Body of pancreas (tissue), 4 donors: ENCODE measurements at regions not wholly inside any gene's neighbourhood (a gene's known extent, or its start where the extent isn't known, plus 50 kb on each side); places are given as distances from the start of the nearest gene placed in this dataset.

Experiments used
- ATAC-seq: fragments of 150-250 bp; one replicate; pipeline ENCODE4 v1.9.1; 2016
- DNase-seq, 4 donors: peaks; one replicate each; pipeline ENCODE4 v3.0.0-alpha.2; 2019
- H3K27ac ChIP-seq, 4 donors: fragments of 200-600 bp; sonication (generic); 1 replicate in 3 of 4; 2 replicates in 1 of 4; pipeline versions ENCODE4 v1.5.1 to v1.6.1; 2016 to 2019; ENCODE audit warnings: mild to moderate bottlenecking in 1 of 4, mixed read lengths in 1 of 4, moderate library complexity in 1 of 4
- H3K27me3 ChIP-seq, 2 donors: fragments of 200-600 bp; sonication (generic); one replicate each; pipeline ENCODE4 v1.6.0; 2016; ENCODE audit warnings: mild to moderate bottlenecking in 1 of 2
- H3K36me3 ChIP-seq, 2 donors: fragments of 200-600 bp; sonication (generic); replicated peaks in 1 of 2; 2 replicates each; pipeline ENCODE4 v1.5.1; 2016; ENCODE audit warnings: low read depth in 2 of 2; ENCODE audit not compliant: insufficient read depth in 1 of 2
- H3K4me1 ChIP-seq: fragments of 200-600 bp; sonication (generic); one replicate; pipeline ENCODE4 v1.6.0; 2016
- H3K4me3 ChIP-seq, 2 donors: fragments of 200-600 bp; sonication (generic); 1 replicate in 1 of 2; 2 replicates in 1 of 2; pipeline ENCODE4 v1.5.1; 2016 to 2019
- H3K9me3 ChIP-seq, 3 donors: fragments of 200-600 bp; sonication (generic); 1 replicate in 2 of 3; 2 replicates in 1 of 3; pipeline ENCODE4 v1.5.1; 2016
- POLR2A ChIP-seq, 3 donors: fragments of 450-650 bp; IDR thresholded peaks; one replicate each; pipeline ENCODE4 v1.6.1; 2016; ENCODE audit warnings: antibody characterized with exemption in 3 of 3, mild to moderate bottlenecking in 2 of 3
- WGBS, 2 donors: methylation state at CpG; one replicate each; pipeline ENCODE4 v1.1.5; 2017; 5-methylcytosine and 5-hydroxymethylcytosine counted together
- intact Hi-C: fragments of 100-400 bp; cut with DNase I; formaldehyde crosslinking; loops from one replicate; pipeline ENCODE4 v1.15.1; 2023
- TF ChIP-seq, protein P1 (sequence below), 7 experiments: fragments of 450-650 bp in 4 of 7; fragments of 200-600 bp in 3 of 7; sonication (generic) in 3 of 7; IDR thresholded peaks; one replicate each; pipeline ENCODE4 v1.5.1; 2016 to 2019; ENCODE audit warnings: antibody characterized with exemption in 7 of 7

DNA sequence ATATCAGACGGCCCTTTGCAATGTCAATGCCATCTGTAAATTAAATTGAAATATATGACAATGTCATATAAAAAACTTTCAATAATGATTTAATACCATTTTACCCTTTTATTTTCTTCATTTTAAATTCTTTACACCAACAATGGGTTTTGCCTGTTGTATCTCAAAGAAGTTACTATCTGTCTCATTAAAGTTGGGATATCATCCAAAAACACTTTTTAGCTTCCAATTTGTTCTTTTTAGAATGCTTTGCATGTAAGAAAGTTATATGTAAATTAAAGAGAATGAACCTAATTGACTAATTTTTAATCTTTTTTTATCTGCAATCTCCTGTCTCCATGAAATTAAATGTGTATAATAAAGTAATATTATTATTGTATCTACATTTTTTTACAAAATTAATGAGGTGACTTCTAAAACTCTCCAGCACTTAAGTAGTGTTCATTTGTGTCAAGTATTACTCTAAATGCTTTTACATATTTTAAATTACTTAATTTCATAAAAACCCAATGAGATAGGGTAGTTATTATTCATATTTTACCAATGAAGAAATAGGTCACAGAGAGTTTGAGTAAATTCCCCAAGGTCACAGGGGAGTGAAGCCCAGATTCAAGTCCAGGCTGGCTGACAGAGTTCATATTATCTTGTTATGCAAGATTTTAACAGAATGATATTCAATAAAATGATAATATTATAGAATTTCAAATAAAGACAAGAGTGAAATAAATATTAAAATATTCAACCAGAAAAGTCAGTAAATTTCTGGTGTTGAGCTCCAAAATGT is 673.0 kb upstream of the FLRT2 start:
- no peak for DNase-seq
- intact Hi-C loops = no loop called here
- no peak for ATAC-seq

DNA sequence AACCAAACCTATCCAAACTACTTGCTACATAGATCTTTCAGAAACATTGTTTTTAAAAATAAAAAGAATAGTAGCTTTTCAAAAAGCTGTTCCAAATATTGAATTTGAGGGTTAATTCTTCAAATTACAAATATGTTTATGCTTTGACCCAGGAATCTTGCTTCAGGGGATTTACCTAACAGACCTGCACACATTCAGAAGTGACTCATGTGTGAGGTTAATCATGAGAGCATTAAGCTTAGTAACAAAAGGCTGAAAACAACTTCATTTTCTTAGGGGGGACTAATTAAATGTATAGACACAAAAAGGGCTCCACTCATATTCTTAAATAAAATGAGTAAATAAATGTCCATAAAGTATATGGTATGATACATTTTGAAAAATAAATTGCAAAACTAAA is 672.4 kb upstream of the FLRT2 start:
- Histone ChIP-seq H3K4me3 (no peak overlapping the region), H3K27ac (no peak overlapping the region), H3K36me3 (no peaks in the 10 kb centered on the region), H3K4me1 (no peaks in the 10 kb centered on the region), H3K9me3 (no peaks in the 10 kb centered on the region), H3K27me3 (no peaks in the 10 kb centered on the region)
- ATAC-seq = no peak
- intact Hi-C loops = no loop called here
- no peak for TF ChIP-seq POLR2A (IDR thresholded peaks at IDR 0.05)
- TF ChIP-seq, protein P1, sequence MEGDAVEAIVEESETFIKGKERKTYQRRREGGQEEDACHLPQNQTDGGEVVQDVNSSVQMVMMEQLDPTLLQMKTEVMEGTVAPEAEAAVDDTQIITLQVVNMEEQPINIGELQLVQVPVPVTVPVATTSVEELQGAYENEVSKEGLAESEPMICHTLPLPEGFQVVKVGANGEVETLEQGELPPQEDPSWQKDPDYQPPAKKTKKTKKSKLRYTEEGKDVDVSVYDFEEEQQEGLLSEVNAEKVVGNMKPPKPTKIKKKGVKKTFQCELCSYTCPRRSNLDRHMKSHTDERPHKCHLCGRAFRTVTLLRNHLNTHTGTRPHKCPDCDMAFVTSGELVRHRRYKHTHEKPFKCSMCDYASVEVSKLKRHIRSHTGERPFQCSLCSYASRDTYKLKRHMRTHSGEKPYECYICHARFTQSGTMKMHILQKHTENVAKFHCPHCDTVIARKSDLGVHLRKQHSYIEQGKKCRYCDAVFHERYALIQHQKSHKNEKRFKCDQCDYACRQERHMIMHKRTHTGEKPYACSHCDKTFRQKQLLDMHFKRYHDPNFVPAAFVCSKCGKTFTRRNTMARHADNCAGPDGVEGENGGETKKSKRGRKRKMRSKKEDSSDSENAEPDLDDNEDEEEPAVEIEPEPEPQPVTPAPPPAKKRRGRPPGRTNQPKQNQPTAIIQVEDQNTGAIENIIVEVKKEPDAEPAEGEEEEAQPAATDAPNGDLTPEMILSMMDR (IDR thresholded peaks at IDR 0.05) = no peak
- no peak for DNase-seq

More for the DNA sequence above, 673.0 kb upstream of the FLRT2 start:
- Histone ChIP-seq H3K4me1 (no peaks in the 10 kb centered on the region), H3K27me3 (no peaks in the 10 kb centered on the region), H3K27ac (no peak overlapping the region), H3K4me3 (no peak overlapping the region), H3K36me3 (no peaks in the 10 kb centered on the region), H3K9me3 (no peaks in the 10 kb centered on the region)
- TF ChIP-seq POLR2A (IDR thresholded peaks at IDR 0.05) = no peak
- TF ChIP-seq, protein P1 (IDR thresholded peaks at IDR 0.05) = no peak
- 62 to 81% methylated on average over 1 of the region's 1 CpG for WGBS, 2 donors

DNA sequence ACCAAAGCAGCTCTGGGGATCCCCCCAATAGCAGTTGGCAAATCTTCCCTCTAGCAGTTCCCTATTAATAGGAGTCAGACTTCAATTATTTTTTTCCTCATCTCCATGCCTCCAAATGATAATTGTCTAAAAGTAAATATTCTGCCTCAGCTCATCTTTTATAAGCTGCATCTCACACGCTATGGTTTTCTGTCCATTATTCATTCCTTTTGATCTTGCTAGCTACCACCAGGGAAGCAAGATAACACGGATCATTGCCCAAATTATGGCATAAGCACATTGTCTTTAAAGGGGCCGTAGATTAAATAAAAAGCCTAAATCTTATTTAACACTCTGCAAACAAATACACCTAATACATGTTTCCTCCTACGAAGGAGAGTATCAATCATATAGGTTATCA is 670.8 kb upstream of the FLRT2 start:
- 84 to 88% methylated on average over 4 of the region's 4 CpGs for WGBS, 2 donors
- H3K4me1 ChIP-seq = no peaks in the 10 kb centered on the region
- no peaks in the 10 kb centered on the region for H3K9me3 ChIP-seq
- no peaks in the 10 kb centered on the region for H3K27me3 ChIP-seq
- DNase-seq (no peak), ATAC-seq (no peak)
- H3K36me3 ChIP-seq = no peaks in the 10 kb centered on the region
- intact Hi-C loops = no loop called here
- no peak for TF ChIP-seq POLR2A (IDR thresholded peaks at IDR 0.05)
- no peak overlapping the region for H3K4me3 ChIP-seq
- no peak overlapping the region for H3K27ac ChIP-seq

DNA sequence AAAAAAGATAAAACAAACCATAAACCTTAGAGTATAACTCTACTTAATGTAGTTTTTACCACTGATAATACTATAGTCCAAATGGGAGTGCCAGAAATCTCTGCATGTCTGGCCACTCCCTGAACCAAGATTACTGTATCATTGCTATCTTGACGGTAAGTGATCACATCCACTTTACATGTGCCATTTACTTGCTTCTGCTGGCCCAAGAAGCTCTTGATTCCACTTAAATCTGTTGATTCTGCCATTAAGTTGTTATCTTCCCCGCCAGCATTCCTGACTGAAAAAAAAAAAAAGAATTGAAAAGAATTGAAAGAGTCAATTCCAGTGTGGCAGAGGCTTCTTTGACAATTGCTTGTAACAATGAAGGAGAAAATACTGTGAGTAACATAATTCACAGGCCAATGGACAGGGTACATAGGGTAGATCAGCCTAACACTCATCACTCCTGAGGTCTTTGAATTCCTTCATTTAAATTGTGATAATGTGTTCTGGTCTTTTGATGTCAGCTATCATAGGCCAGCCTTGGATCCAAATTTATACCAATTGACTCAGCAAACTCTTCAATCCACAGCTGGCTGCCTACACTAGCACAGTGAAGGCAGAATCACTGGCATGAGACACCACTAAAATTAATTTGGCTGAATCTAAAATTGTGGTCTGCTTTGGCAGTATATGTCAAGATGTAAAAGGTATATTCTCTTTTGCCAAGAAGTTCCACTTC is 665.2 kb upstream of the FLRT2 start:
- Histone ChIP-seq H3K27ac (no peak overlapping the region), H3K36me3 (no peaks in the 10 kb centered on the region), H3K4me1 (no peaks in the 10 kb centered on the region), H3K9me3 (no peaks in the 10 kb centered on the region), H3K27me3 (no peaks in the 10 kb centered on the region), H3K4me3 (no peak overlapping the region)
- ATAC-seq (no peak), DNase-seq (no peak)
- 94 to 95% methylated on average over 2 of the region's 2 CpGs for WGBS, 2 donors
- intact Hi-C loops = no loop called here
- TF ChIP-seq, protein P1 (IDR thresholded peaks at IDR 0.05) = no peak
- TF ChIP-seq POLR2A (IDR thresholded peaks at IDR 0.05) = no peak

DNA sequence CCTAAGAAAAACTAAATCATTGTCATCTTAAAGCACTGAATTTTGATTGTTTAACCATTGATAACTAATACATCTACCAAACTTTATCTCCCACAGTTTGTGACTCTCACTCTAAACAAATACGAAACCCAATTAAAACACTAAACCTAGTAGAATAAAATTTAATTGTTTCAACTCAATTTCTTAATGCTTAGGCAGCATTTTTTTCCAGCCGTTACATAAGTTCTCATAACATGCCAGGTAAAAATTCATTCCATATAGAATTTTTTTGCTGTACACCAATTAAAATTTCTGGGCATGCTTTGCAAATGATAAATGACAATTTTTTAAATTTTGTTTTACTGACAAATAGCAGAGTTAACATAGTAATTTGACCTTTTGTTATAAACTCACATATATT is 658.2 kb upstream of the FLRT2 start:
- Histone ChIP-seq H3K27ac (no peak overlapping the region), H3K36me3 (no peaks in the 10 kb centered on the region), H3K27me3 (no peaks in the 10 kb centered on the region), H3K4me1 (no peaks in the 10 kb centered on the region), H3K9me3 (no peaks in the 10 kb centered on the region), H3K4me3 (no peak overlapping the region)
- ATAC-seq (no peak), DNase-seq (no peak)
- TF ChIP-seq, protein P1 (IDR thresholded peaks at IDR 0.05) = no peak
- TF ChIP-seq POLR2A (IDR thresholded peaks at IDR 0.05) = no peak
- WGBS, 2 donors = 90 to 94% methylated on average over 2 of the region's 2 CpGs
- intact Hi-C loops = no loop called here
